GM18519 (cell line): ENCODE measurements at regions not wholly inside any gene's neighbourhood (a gene's known extent, or its start where the extent isn't known, plus 50 kb on each side); places are given as distances from the start of the nearest gene placed in this dataset.
"Not testable (repeated sequence)": the region's sequence is repeated elsewhere in the genome, so short reads cannot be mapped to it uniquely, and the experiment has no call there.

Experiments
- ATAC-seq: cut with Tn5 transposase; IDR thresholded peaks from one replicate; pipeline ENCODE4 v1.9.1; 2021; ENCODE audit warnings: mild to moderate bottlenecking, moderate library complexity; ENCODE audit not compliant: unreplicated experiment, low FRiP score

DNA sequence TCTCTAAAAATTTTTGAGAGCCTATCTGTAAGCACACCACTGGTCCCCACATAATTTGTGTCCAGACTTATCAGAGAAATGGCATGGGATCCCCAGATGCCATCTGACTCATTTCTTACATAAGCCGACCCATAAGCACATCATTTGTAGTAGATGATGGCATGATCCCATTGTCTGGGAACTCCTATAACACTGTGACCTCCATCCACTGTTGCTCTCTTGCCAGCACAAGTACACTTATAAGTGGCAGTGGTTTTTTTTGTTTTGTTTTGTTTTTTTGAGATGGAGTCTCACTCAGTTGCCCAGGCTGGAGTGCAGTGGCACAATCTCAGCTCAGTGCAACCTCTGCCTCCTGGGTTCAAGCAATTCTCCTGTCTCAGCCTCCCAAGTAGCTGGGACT lies 350.7 kb upstream of the ZFHX3 start:
- ATAC-seq, result not testable (repeated sequence)

DNA sequence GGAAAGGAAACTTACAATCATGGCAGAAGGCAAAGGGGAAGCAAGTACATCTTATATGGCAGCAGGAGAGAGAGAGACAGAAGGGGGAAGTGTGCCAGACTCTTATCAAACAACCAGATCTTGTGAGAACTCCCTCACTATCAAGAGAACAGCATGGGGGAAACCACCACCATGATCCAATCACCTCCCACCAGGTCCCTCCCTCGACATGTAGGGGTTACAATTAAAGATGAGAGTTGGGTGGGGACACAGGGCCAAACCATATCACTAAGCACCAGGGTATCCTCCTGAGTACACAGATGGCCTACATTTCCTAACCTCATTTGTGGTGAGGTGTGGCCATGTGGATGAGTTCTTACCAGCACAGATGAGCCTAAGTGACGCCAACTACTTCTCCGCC lies 348.6 kb upstream of the ZFHX3 start:
- ATAC-seq, result no peak

DNA sequence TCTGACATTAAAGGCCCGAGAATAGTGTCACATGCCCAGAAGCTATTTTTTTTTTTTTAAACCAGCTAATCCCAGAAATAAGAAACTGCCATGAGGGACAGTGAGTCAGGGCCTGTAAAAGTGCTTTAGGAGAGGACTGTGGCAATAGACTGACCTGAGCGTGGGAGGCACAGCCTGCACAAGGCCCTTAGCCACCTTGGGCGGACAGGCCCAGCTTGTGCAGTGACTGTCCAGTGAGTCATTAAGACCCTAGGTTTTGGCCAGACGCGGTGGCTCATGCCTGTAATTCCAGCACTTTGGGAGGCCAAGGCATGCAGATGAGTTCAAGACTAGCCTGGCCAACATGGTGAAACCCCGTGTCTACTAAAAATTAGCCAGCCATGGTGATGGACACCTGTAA lies 343.0 kb upstream of the ZFHX3 start:
- ATAC-seq, result no peak

DNA sequence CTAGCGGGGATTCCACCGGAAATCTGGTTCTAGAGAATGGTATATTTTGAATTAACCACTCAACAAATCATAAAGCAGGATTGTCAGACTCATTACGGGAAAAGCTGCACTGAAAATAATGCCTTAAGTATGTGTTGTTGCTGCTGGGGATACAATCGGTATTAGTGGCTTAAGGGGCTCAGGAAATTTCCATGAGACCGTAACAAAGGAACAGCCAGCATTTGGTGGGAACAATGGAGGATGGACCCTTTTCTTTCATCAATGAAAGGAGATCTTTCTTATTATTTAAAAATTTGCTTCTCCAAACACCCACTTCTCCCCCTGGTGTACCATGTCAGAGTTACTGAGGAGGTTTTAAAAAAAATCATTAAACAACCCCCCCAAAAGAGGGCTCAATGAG lies 342.6 kb upstream of the ZFHX3 start:
- ATAC-seq, result no peak

- ATAC-seq, result no peak
Measured at GRCh38 chr16:73389085-73389484, 341.2 kb upstream of the ZFHX3 start.

DNA sequence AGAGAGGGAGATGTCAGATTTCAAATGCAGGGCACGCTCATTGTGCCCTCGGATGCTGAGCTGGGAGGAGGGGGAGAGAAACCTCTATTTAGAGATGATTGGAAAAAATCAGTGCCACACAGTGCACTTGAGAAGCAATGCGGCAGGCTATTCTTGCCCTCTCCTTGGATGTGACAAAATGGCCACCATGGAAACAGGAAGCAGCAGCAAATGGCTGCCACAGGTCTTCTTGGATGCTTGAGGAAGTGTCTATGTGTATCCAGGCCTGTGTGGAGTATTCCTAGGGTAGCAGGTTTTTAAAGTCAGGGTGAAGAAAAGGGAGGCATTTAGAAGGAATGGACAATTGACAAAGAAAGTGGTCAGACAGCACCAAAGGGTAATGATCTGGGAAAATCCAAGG lies 340.1 kb upstream of the ZFHX3 start:
- ATAC-seq, result no peak

DNA sequence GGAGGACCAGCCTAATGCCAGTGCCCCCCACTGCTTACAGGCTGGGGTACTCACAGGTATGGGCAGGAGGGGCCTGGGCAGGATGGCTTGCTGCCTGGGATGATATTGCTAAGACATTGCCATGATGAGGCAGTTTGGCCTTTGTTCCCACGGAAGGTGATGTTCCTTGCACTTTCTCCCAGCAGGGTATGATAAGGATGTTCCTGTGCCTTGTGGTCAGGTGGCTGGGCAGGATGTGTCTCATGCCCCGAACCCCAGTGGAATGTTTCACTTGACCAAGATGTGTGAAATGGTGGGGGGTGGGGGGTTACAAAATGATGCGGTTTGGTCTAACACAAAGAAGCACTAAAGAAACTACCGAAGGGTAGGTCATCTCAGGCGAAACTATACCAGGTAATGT lies 337.8 kb upstream of the ZFHX3 start:
- no peak for ATAC-seq

DNA sequence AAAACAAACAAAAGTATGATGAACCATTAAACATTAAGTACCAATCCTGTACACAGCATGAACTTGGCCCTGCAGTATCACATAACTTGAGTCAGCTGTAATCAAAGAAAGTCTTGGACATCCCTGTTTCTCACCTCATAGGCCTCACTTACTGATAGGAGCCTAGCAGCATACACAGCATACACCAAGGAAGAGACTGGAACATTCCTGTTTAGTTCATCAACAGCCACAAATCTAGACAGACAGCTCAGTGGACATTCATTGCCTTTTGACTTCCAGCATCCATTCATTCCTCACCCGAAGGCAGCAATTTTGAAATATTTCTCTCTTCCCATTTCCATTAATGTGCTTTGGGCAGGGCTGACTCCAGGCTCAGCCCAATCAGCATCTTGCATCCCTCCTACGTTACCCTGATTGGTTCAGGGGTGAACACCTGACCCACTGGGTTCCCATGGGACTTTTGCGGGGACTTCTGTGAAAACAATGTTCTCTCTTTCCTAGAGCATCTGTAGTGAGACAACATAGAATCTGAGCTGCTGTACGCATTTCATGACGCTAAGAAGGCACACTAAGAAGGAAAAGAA lies 336.7 kb upstream of the ZFHX3 start:
- no peak for ATAC-seq

GRCh38 chr16:73383988-73384365 lies 336.0 kb upstream of the ZFHX3 start:
- ATAC-seq, result no peak

GRCh38 chr16:73383195-73383987 lies 335.5 kb upstream of the ZFHX3 start:
- no peak for ATAC-seq

DNA sequence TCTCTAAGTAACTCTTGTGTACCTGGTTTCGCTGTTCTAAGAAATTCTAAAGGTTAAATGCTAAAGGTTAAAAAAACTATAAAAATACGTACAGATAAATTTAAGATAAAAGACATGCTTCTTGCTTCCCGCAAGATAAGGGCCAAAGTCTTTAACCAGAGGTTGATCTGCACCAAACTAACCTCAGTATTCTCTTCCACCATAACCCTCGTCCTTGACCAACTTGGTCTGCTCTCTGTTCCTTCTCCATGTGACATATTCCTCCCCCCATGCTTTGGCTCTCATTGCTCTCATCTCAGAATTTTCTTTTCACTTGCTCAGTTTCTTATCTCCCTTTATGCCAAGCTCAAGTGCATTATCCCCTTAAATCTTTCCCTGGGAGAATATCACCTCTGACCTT lies 330.5 kb upstream of the ZFHX3 start:
- ATAC-seq, result no peak

DNA sequence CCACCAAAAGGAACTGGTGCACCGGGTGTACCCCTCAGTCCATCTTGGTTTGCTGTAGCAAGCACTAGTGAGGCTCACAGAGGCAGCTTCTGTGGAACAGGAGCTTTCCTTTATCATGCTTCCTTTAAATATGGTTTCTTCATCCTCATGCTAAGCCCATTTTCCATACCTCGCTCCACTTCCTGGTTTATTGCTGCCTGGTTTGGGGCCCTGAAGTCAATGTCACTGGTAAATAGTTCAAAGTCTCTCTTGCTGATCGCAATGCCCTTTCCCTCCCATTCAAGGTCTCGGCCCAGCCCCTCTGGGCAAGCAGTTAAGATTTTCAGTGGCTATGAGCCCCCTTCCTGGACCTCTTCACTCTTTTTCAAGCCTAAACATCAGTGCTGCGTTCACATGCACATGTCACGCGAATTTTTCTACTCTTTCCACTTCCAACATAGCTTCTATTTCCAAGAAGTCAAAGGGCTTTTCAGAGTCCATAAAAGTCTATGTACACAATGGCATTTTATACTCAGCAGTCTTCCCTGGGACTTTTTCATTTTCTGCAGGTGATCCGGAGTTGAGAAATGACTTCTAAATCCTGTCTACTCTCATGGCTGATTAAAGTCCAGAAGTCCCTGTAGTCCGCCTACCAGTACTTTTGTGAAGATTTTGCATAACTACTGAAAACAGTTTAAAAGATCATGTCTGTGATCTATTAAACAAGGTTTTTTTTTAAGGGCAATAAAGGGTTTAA lies 323.8 kb upstream of the ZFHX3 start:
- ATAC-seq, result no peak

- no peak for ATAC-seq
Measured at GRCh38 chr16:73369851-73370250, 321.9 kb upstream of the ZFHX3 start.

DNA sequence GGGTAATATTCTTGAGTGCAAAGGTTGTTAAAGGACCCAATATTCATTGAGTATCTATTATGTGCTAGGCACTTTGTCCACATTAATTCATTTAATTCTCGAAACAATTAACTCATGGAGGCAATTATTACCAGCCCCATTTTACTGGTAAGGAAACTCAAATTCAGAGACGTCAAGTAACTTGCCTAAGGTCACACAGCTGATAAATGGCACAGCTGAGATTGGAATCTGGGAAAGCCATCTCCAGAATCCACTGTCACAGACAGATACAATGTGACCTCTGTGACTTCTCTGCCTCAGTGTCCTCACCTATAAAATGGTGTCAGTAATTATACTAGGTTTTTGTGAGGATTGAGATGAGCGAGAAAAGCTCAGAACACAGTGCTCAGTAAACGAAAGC lies 320.8 kb upstream of the ZFHX3 start:
- ATAC-seq, result no peak

- no peak for ATAC-seq
Measured at GRCh38 chr16:73365016-73365551, 317.2 kb upstream of the ZFHX3 start.

DNA sequence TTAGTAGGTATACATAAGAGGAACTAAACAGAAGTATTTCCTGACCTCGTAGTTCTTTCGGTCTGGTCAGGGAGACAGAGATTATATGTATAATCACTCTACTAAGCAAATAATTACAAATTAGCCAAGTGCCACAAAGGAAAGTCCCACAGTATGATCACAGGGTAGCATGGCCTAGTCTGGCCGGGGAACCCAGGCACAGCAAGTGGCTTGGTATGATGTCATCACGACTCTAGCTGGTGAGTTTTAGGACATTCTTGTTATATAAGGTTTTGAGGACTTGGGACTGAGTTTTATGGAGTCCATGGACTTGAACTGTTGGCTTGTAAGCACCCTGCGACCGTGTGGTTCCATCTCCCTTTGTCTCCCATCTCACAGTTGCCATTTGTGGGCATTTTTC lies 316.5 kb upstream of the ZFHX3 start:
- ATAC-seq, result no peak

DNA sequence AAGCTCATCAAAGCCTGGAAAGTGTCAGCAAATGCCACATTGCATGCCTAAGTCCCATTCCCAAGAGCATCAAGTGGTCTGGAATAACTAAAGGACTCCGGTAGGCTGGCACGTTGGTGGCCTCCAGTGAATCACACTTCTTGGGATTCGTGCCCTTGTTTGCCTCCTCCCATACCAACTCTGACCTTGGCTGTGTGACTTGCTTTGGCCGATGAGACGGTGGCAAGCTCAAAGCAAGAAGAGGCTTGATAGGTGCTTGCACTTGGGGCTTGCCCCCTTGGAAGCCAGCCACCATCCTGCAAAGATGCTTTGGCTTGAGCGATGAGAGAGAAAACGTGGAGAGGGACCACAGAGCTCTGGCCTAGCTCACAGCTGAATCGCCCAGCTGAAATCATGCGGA lies 313.1 kb upstream of the ZFHX3 start:
- no peak for ATAC-seq

- no peak for ATAC-seq
Measured at GRCh38 chr16:73356401-73357079, 308.6 kb upstream of the ZFHX3 start.

DNA sequence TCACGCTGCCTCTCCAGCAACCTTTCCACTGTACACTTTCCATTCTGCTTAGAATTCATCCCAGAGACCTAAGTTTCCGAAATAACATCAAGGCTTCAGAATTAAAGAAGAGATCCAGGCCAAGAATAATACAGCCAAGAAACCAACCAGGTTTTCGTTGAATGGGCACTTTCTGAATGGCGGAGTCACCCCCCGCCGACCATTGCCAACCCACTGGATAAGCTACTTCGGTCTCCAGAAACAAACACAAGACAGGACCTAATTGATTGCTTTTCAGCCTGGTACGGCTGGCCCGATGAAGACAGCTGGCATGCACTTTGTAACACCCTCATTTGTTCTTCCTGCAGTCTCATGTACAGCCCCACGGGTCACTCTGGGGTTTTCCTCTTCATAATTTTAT lies 308.1 kb upstream of the ZFHX3 start:
- ATAC-seq, result no peak

DNA sequence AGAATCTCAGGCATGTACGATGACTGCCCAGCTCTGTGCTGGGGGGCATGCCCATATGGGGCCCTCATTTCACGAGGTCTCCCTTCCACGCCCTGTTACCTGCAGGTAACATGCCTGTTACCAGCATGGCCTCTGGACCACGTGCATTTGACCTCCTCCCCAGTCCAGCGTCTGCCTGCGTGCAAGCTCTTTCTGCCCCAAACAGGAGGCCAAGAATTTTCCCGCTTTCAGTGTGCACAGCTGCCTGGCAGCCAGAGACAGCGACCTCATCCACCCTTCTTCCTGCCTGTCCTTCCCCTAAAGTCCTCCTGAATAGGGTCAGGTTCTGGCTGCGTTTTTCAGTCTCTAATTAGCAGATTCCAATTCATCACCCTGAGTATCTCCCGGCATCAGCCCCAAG lies 306.5 kb upstream of the ZFHX3 start:
- no peak for ATAC-seq
